ENCODE measurements at regions not wholly inside any gene's neighbourhood (a gene's known extent, or its start where the extent isn't known, plus 50 kb on each side); places are given as distances from the start of the nearest gene placed in this dataset.
A peak's percentile ranks its signal among the peaks of the same experiment; 100 is the strongest.
"Not testable (repeated sequence)": the region's sequence is repeated elsewhere in the genome, so short reads cannot be mapped to it uniquely, and the experiment has no call there.

GRCh38 chr2:81093031-81093430 is 788.5 kb upstream of the LRRTM1 start:
- no peak for DNase-seq (ENCODE audit: low spot score)

GRCh38 chr2:81087646-81088045 is 783.1 kb upstream of the LRRTM1 start:
- no peak for DNase-seq (ENCODE audit: low spot score)

- no peak for DNase-seq (ENCODE audit: low spot score)
These were observed 779.5 kb upstream of the LRRTM1 start for GRCh38 chr2:81084101-81084500.

GRCh38 chr2:81078631-81079030 is 774.1 kb upstream of the LRRTM1 start:
- no peak for DNase-seq (ENCODE audit: low spot score)

- DNase-seq (ENCODE audit: low spot score) = no peak
These were observed 773.5 kb upstream of the LRRTM1 start for GRCh38 chr2:81078102-81078501.

- DNase-seq (ENCODE audit: low spot score) = no peak
These were observed 772.8 kb upstream of the LRRTM1 start for GRCh38 chr2:81077396-81077795.

GRCh38 chr2:81073412-81073811 is 768.9 kb upstream of the LRRTM1 start:
- DNase-seq (ENCODE audit: low spot score) = no peak

GRCh38 chr2:81068144-81068543 is 763.6 kb upstream of the LRRTM1 start:
- no peak for DNase-seq (ENCODE audit: low spot score)

GRCh38 chr2:81061016-81061415 is 756.5 kb upstream of the LRRTM1 start:
- DNase-seq (ENCODE audit: low spot score) = no peak

GRCh38 chr2:81050580-81051095 is 746.1 kb upstream of the LRRTM1 start:
- DNase-seq (ENCODE audit: low spot score) = no peak

GRCh38 chr2:81043681-81044080 is 739.1 kb upstream of the LRRTM1 start:
- DNase-seq (ENCODE audit: low spot score) = no peak

- peak; percentile 42 for DNase-seq (ENCODE audit: low spot score)
These were observed 702.6 kb upstream of the LRRTM1 start for GRCh38 chr2:81007104-81007503.

GRCh38 chr2:81002906-81003305 is 698.4 kb upstream of the LRRTM1 start:
- DNase-seq (ENCODE audit: low spot score) = no peak

- no peak for DNase-seq (ENCODE audit: low spot score)
These were observed 682.9 kb upstream of the LRRTM1 start for GRCh38 chr2:80987466-80987865.

- no peak for DNase-seq (ENCODE audit: low spot score)
These were observed 665.3 kb upstream of the LRRTM1 start for GRCh38 chr2:80969900-80970299.

GRCh38 chr2:80968450-80968849 is 663.9 kb upstream of the LRRTM1 start:
- DNase-seq (ENCODE audit: low spot score) = no peak

- DNase-seq (ENCODE audit: low spot score) = peak; percentile 83
These were observed 643.1 kb upstream of the LRRTM1 start for GRCh38 chr2:80947601-80948130.

GRCh38 chr2:80943487-80943886 is 638.9 kb upstream of the LRRTM1 start:
- no peak for DNase-seq (ENCODE audit: low spot score)

- no peak for DNase-seq (ENCODE audit: low spot score)
These were observed 638.2 kb upstream of the LRRTM1 start for GRCh38 chr2:80942766-80943165.

- no peak for DNase-seq (ENCODE audit: low spot score)
These were observed 633.9 kb upstream of the LRRTM1 start for GRCh38 chr2:80938463-80938862.

- not testable (repeated sequence) for DNase-seq (ENCODE audit: low spot score)
These were observed 627.3 kb upstream of the LRRTM1 start for GRCh38 chr2:80931820-80932219.

- DNase-seq (ENCODE audit: low spot score) = no peak
These were observed 626.2 kb upstream of the LRRTM1 start for GRCh38 chr2:80930777-80931176.

- no peak for DNase-seq (ENCODE audit: low spot score)
These were observed 621.6 kb upstream of the LRRTM1 start for GRCh38 chr2:80926168-80926567.

- no peak for DNase-seq (ENCODE audit: low spot score)
These were observed 592.0 kb upstream of the LRRTM1 start for GRCh38 chr2:80896576-80896975.
